ENCODE measurements at regions not wholly inside any gene's neighbourhood (a gene's known extent, or its start where the extent isn't known, plus 50 kb on each side); places are given as distances from the start of the nearest gene placed in this dataset.

DNA sequence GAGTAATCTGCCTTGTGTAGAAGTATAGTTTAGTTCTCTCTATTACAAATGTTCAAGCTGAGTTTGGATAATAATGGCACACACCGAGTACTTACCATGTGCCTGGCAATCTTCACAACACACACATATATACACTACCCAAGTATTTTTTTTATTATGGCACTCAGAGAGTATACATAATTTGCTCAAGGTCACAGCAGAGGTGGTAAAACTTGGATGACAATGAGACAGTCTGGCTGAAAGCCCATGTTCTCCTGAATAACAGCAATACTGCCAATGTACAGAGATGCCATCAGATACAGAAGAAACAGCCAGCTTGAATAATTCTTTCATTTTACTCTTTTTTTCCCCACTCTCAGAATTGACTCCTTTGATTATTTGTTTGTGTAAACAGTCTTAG, 460.0 kb downstream of the CNTN6 start:
- no peaks in the 10 kb centered on the region for H3K9me3 ChIP-seq (ENCODE audit: control insufficient read depth in 1 of 2, low read length in 2 of 2)
- no peak overlapping the region for H3K27ac ChIP-seq (ENCODE audit: low read length)
- no peak overlapping the region for H3K4me3 ChIP-seq (ENCODE audit: low read depth in 1 of 2, low read length in 2 of 2)
- H3K36me3 ChIP-seq (ENCODE audit: control insufficient read depth in 1 of 2, insufficient read depth in 2 of 2, low read length in 2 of 2): no peaks in the 10 kb centered on the region
- no peaks in the 10 kb centered on the region for H3K27me3 ChIP-seq (ENCODE audit: low read depth, low read length)
- no peaks in the 10 kb centered on the region for H3K4me1 ChIP-seq (ENCODE audit: control insufficient read depth in 1 of 2, insufficient read depth in 2 of 2, low read length in 2 of 2)

DNA sequence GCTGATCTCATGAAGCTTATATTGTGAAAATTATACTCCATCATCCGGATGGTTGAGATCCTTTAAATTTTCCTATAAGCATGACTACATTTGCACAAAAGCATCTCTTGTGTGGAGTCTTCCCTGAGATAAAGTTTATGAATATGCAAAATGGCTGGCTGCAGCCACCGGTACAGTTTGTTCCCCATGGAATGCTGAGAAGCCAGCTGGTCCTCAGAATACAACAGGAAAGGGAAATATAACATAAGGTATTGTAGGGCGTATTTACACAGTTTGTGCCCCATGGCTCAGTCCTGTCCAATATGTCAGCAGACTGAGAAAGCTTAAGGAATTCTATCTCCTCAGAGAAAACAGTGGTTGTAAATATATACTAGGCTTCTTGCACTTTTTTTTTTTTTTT, 468.6 kb downstream of the CNTN6 start:
- H3K36me3 ChIP-seq (ENCODE audit: control insufficient read depth in 1 of 2, insufficient read depth in 2 of 2, low read length in 2 of 2): no peaks in the 10 kb centered on the region

DNA sequence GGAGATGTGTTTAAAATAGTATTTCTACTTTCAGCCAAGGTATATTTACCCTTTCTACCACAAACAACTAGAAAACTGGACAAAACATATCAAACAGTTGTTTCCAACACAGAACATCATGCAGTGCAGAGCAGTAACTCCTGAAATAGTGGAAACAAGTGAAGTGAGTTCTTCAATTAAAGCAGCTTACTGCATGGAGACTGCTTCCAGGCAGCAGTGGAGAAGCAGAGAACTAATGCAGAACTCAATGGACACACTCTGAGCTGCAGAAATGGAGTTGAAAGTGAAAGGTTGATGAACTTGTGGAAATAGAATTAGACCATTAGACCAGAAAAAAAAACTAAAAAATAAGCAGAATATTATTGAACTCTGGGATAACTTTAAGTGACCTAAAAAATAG, 478.9 kb downstream of the CNTN6 start:
- no peak overlapping the region for H3K4me3 ChIP-seq (ENCODE audit: low read depth in 1 of 2, low read length in 2 of 2)
- H3K27ac ChIP-seq (ENCODE audit: low read length): no peak overlapping the region
- no peaks in the 10 kb centered on the region for H3K4me1 ChIP-seq (ENCODE audit: control insufficient read depth in 1 of 2, insufficient read depth in 2 of 2, low read length in 2 of 2)
- no peaks in the 10 kb centered on the region for H3K9me3 ChIP-seq (ENCODE audit: control insufficient read depth in 1 of 2, low read length in 2 of 2)
- H3K27me3 ChIP-seq (ENCODE audit: low read depth, low read length): no peaks in the 10 kb centered on the region
- H3K36me3 ChIP-seq (ENCODE audit: control insufficient read depth in 1 of 2, insufficient read depth in 2 of 2, low read length in 2 of 2): no peaks in the 10 kb centered on the region

More for the DNA sequence above, 468.6 kb downstream of the CNTN6 start:
- H3K27me3 ChIP-seq (ENCODE audit: low read depth, low read length): no peaks in the 10 kb centered on the region
- H3K9me3 ChIP-seq (ENCODE audit: control insufficient read depth in 1 of 2, low read length in 2 of 2): no peaks in the 10 kb centered on the region
- H3K4me3 ChIP-seq (ENCODE audit: low read depth in 1 of 2, low read length in 2 of 2): no peak overlapping the region
- H3K27ac ChIP-seq (ENCODE audit: low read length): no peak overlapping the region
- no peaks in the 10 kb centered on the region for H3K4me1 ChIP-seq (ENCODE audit: control insufficient read depth in 1 of 2, insufficient read depth in 2 of 2, low read length in 2 of 2)

DNA sequence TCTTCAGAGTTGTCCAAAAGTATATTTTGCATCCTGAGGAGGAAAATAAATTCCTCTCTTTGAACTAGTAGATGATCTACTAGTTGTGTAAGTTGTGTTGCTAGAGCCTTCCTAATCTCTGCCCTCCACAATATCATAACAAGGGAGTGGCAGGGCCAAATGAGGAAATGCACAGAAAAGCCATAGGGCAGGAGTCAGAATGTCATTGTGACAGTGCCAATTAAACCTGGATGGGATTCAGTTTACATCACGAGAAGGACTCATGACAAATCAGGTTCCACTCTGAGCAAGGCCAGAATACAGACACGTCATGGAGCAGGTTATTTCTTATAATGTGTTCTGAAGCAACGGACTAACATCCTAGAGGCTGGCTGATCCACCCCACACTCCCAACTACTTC, 483.2 kb downstream of the CNTN6 start:
- H3K27me3 ChIP-seq (ENCODE audit: low read depth, low read length): no peaks in the 10 kb centered on the region
- H3K9me3 ChIP-seq (ENCODE audit: control insufficient read depth in 1 of 2, low read length in 2 of 2): no peaks in the 10 kb centered on the region
- no peaks in the 10 kb centered on the region for H3K4me1 ChIP-seq (ENCODE audit: control insufficient read depth in 1 of 2, insufficient read depth in 2 of 2, low read length in 2 of 2)
- no peak overlapping the region for H3K27ac ChIP-seq (ENCODE audit: low read length)
- no peaks in the 10 kb centered on the region for H3K36me3 ChIP-seq (ENCODE audit: control insufficient read depth in 1 of 2, insufficient read depth in 2 of 2, low read length in 2 of 2)
- H3K4me3 ChIP-seq (ENCODE audit: low read depth in 1 of 2, low read length in 2 of 2): no peak overlapping the region

DNA sequence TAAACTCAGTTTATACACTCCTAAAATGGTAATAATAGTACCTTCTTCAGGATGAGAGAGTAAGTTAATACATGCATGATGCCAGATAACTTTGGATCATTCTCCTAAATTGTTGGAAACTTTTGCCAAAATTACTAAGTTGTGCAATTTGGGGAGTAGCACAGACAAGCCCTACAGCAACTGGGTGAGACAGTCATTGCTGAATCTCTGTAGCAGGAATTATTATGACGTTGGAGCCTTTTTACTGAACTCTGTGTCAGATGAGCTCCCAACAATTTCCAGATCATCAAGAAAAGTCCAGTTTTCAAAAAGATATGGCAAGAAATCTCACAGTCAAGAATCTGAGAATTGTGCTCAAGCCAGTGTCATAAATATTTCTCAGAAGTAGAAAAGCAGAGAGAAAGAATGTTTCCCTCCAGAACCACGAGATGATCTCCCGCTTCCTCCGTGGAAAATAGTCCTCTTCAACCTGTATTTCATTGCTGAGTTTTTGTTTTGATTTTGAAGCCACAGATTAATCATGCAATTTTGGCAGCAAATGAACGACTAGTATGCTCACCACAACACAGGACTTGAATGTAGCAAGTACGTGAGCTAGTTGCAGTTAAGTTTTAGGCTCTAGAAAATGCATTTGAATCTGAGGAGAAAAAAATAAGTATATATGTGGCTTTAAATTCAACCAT, 485.4 kb downstream of the CNTN6 start:
- H3K9me3 ChIP-seq (ENCODE audit: control insufficient read depth in 1 of 2, low read length in 2 of 2): no peaks in the 10 kb centered on the region
- no peak overlapping the region for H3K4me3 ChIP-seq (ENCODE audit: low read depth in 1 of 2, low read length in 2 of 2)
- H3K27me3 ChIP-seq (ENCODE audit: low read depth, low read length): no peaks in the 10 kb centered on the region
- H3K4me1 ChIP-seq (ENCODE audit: control insufficient read depth in 1 of 2, insufficient read depth in 2 of 2, low read length in 2 of 2): no peaks in the 10 kb centered on the region
- no peak overlapping the region for H3K27ac ChIP-seq (ENCODE audit: low read length)
- no peaks in the 10 kb centered on the region for H3K36me3 ChIP-seq (ENCODE audit: control insufficient read depth in 1 of 2, insufficient read depth in 2 of 2, low read length in 2 of 2)

DNA sequence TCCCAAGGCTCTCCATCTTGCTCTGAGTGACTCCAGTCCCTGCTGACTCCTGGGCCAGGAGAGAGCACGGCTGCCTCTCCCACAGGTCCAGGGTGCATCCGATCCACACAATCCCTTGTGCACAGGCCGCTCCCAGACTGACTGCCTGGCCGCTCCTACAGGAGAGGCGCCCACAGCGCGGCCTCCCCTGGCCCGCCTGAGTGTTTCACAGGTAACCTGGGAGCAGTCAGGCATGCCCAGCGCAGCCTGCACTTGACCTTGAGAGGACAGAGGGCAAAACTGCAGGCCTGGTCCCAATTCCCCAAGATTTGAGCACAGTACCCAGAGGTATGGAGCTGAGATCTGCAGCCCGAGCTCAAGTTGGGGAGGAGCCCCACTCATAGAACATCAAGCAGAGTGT, 490.2 kb downstream of the CNTN6 start:
- no peaks in the 10 kb centered on the region for H3K27me3 ChIP-seq (ENCODE audit: low read depth, low read length)
- no peaks in the 10 kb centered on the region for H3K4me1 ChIP-seq (ENCODE audit: control insufficient read depth in 1 of 2, insufficient read depth in 2 of 2, low read length in 2 of 2)
- H3K9me3 ChIP-seq (ENCODE audit: control insufficient read depth in 1 of 2, low read length in 2 of 2): no peaks in the 10 kb centered on the region
- H3K36me3 ChIP-seq (ENCODE audit: control insufficient read depth in 1 of 2, insufficient read depth in 2 of 2, low read length in 2 of 2): no peaks in the 10 kb centered on the region
- H3K27ac ChIP-seq (ENCODE audit: low read length): no peak overlapping the region
- no peak overlapping the region for H3K4me3 ChIP-seq (ENCODE audit: low read depth in 1 of 2, low read length in 2 of 2)

DNA sequence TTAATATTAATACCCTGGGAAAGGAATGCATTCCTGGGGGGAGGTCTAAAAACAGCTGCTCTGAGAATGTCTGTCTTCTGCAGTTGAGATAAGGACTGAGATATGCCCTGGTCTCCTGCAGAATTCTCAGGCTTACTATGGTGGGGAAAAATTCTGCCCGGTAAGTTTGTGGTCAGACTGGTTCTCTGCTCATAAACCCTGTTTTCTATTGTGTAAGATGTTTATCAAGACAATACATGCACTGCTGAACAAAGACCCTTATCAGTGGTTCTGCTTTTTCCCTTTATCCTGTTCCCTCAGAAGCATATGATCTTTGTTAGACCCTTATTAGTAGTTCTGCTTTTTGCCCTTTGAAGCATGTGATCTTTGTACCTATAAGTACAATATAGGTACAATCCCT, 494.6 kb downstream of the CNTN6 start:
- no peaks in the 10 kb centered on the region for H3K27me3 ChIP-seq (ENCODE audit: low read depth, low read length)
- H3K36me3 ChIP-seq (ENCODE audit: control insufficient read depth in 1 of 2, insufficient read depth in 2 of 2, low read length in 2 of 2): no peaks in the 10 kb centered on the region
- H3K27ac ChIP-seq (ENCODE audit: low read length): no peak overlapping the region
- no peaks in the 10 kb centered on the region for H3K4me1 ChIP-seq (ENCODE audit: control insufficient read depth in 1 of 2, insufficient read depth in 2 of 2, low read length in 2 of 2)
- no peak overlapping the region for H3K4me3 ChIP-seq (ENCODE audit: low read depth in 1 of 2, low read length in 2 of 2)
- H3K9me3 ChIP-seq (ENCODE audit: control insufficient read depth in 1 of 2, low read length in 2 of 2): peaks cover 5 to 20% of the 10 kb centered on the region in 2 donors

DNA sequence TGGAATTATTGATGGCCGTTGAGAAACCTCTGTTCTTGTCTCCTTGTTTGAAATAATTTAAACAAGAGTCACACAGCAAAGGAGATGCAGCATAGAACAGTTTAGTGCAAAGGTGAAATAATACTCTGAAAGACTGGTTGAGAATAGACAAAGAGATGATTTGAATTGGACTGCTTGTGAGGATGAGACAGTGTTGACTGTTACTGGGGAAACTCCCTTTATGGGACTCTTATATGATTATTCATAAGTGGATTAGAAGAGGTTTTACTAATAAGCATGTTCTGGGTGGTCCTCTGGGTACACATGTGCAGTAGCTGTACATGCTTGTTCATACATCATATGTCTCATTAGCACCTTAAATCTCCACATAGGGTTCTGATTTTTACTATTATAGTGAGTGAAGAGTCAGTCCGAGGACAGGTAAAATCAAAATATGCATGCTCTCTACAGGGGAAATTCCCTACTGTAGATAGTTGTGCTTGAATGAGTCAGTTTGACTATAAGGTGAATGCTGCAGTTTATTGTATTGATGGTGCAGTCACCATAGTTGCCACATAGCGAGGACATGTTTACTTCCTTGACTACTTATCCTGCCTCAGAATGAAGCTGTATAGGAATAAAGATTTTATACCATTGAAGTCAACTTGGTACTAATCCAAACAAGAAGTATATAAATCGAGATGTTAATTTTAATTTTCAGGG, 498.7 kb downstream of the CNTN6 start:
- Histone ChIP-seq H3K36me3 (ENCODE audit: control insufficient read depth in 1 of 2, insufficient read depth in 2 of 2, low read length in 2 of 2) (no peaks in the 10 kb centered on the region), H3K4me1 (ENCODE audit: control insufficient read depth in 1 of 2, insufficient read depth in 2 of 2, low read length in 2 of 2) (no peaks in the 10 kb centered on the region), H3K4me3 (ENCODE audit: low read depth in 1 of 2, low read length in 2 of 2) (peak overlapping the region in 1 of 2 donors; percentile 24), H3K9me3 (ENCODE audit: control insufficient read depth in 1 of 2, low read length in 2 of 2) (peaks cover 5 to 20% of the 10 kb centered on the region in 2 donors), H3K27me3 (ENCODE audit: low read depth, low read length) (no peaks in the 10 kb centered on the region), H3K27ac (ENCODE audit: low read length) (no peak overlapping the region)

DNA sequence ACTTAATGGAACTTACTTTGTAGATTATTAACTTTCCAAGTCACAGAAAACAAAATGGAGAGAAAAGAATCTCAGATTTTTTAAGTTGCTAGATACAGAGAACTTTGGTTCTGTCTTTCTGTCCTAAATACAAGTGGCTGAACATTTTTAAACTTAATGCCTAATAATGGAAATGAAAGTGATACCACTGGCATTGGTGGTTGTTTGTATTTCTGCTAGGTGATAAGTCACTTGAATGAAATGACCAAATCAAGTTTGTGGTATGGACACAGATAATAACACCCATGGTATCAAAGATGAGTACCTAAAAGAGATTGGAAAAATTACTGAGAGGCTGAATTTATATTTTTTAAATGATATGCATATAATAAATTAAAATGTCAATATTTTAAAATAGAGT, 502.1 kb downstream of the CNTN6 start:
- H3K4me1 ChIP-seq (ENCODE audit: control insufficient read depth in 1 of 2, insufficient read depth in 2 of 2, low read length in 2 of 2): no peaks in the 10 kb centered on the region
- no peak overlapping the region for H3K27ac ChIP-seq (ENCODE audit: low read length)
- no peak overlapping the region for H3K4me3 ChIP-seq (ENCODE audit: low read depth in 1 of 2, low read length in 2 of 2)
- no peaks in the 10 kb centered on the region for H3K36me3 ChIP-seq (ENCODE audit: control insufficient read depth in 1 of 2, insufficient read depth in 2 of 2, low read length in 2 of 2)
- no peaks in the 10 kb centered on the region for H3K27me3 ChIP-seq (ENCODE audit: low read depth, low read length)
- H3K9me3 ChIP-seq (ENCODE audit: control insufficient read depth in 1 of 2, low read length in 2 of 2): peaks cover 5 to 10% of the 10 kb centered on the region in 2 donors

DNA sequence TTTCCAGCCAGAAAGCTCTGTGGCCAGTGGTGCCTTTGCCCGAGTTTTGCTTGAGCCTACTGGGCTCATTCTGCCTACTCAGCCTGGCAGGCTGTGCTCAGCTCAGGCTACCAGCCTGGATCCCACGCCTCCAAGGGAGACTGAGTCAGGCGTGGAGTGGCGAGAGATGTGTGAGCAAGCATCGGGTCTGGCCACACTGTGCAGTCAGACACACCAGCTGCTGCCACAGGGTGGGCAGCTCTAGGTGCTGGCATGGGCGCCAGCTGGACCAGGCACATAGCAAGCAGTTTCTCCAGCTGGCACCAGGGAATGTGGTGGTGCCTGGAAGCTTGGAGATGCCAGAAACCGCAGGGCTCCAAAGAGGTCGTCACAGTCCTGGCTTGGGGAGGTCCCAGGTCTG, 498.5 kb upstream of the CNTN4 start:
- Histone ChIP-seq H3K9me3 (ENCODE audit: control insufficient read depth in 1 of 2, low read length in 2 of 2) (no peaks in the 10 kb centered on the region), H3K27ac (ENCODE audit: low read length) (no peak overlapping the region), H3K4me1 (ENCODE audit: control insufficient read depth in 1 of 2, insufficient read depth in 2 of 2, low read length in 2 of 2) (no peaks in the 10 kb centered on the region), H3K36me3 (ENCODE audit: control insufficient read depth in 1 of 2, insufficient read depth in 2 of 2, low read length in 2 of 2) (no peaks in the 10 kb centered on the region), H3K4me3 (ENCODE audit: low read depth in 1 of 2, low read length in 2 of 2) (no peak overlapping the region), H3K27me3 (ENCODE audit: low read depth, low read length) (no peaks in the 10 kb centered on the region)

DNA sequence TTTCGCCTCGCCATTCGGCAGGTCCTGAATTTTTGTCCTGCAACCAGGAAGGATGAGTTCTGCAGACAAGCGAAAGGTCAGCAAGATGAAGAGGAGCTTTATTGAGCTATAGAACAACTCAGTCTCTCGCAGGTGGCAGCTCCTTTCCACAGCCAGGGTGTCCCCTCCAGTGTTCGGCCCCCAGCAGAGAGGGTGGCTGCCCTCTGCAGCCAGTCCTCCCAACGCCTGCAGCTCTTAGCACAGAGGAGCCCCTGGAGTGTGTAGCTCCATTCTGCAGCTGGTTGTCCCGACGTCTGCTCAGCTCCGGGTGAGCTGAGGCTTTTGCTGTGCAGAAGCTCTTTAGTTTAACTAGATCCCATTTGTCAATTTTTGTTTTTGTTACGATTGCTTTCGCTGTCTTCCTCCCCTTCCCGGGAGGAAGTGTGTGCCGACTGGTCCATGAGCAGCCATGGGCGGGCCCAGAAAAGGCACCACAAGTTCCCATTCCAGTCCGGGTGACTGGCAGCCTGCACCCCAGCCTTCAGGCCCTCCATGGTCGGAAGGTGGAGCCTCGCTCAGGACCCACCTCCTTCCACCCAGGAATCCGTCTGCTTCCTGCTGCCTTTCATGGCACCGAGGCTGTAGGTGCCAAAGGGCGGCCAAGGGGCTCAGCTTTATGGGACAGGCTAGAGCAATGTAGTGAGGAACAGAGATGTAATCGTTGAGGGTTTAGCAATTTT, 497.8 kb upstream of the CNTN4 start:
- no peaks in the 10 kb centered on the region for H3K4me1 ChIP-seq (ENCODE audit: control insufficient read depth in 1 of 2, insufficient read depth in 2 of 2, low read length in 2 of 2)
- no peak overlapping the region for H3K4me3 ChIP-seq (ENCODE audit: low read depth in 1 of 2, low read length in 2 of 2)
- H3K36me3 ChIP-seq (ENCODE audit: control insufficient read depth in 1 of 2, insufficient read depth in 2 of 2, low read length in 2 of 2): no peaks in the 10 kb centered on the region
- H3K27ac ChIP-seq (ENCODE audit: low read length): no peak overlapping the region
- no peaks in the 10 kb centered on the region for H3K9me3 ChIP-seq (ENCODE audit: control insufficient read depth in 1 of 2, low read length in 2 of 2)
- H3K27me3 ChIP-seq (ENCODE audit: low read depth, low read length): no peaks in the 10 kb centered on the region
